ENCODE measurements at regions not wholly inside any gene's neighbourhood (a gene's known extent, or its start where the extent isn't known, plus 50 kb on each side); places are given as distances from the start of the nearest gene placed in this dataset.

- H3K4me3 ChIP-seq (replicated peaks; ENCODE audit: insufficient read depth, low read length), result no peak overlapping the region
- no peaks in the 10 kb centered on the region for H3K27me3 ChIP-seq (ENCODE audit: insufficient read depth, poor library complexity, severe bottlenecking)
- TF ChIP-seq GABPA (IDR thresholded peaks at IDR 0.05; ENCODE audit: low read depth) (no peak), SPI1 (IDR thresholded peaks at IDR 0.05; ENCODE audit: borderline replicate concordance, low read depth) (no peak)
- no peak for DNase-seq (ENCODE audit: low read depth in 1 of 2, low spot score in 1 of 2)
- no peak overlapping the region for H3K27ac ChIP-seq (replicated peaks)
Measured at GRCh38 chr7:157470017-157470322, 133.2 kb downstream of the DNAJB6 start.

DNA sequence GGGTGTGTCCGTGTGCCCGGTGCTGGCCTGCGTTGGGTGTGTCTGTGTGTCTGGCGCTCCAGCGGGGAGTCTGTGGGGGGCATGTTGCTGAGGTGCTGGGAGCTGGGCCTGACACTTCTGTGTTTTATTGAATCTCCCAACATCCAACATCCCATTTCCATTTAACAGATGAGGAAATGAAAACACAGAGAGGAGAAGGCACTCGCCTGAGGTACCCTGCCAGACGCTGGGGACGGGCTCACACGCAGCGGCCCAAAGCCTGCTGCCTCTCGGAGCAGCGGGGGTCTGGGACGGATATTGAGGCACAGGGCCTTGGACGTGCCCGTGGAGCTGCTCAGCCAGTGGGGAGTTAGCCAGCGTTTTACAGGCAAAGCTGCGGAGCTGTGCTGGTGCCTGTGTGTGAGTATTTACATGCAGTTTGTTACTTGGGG lies 133.9 kb downstream of the DNAJB6 start:
- TF ChIP-seq POLR2AphosphoS5 (IDR thresholded peaks at IDR 0.05; ENCODE audit: low read depth), result no peak
- TF ChIP-seq, protein P1, sequence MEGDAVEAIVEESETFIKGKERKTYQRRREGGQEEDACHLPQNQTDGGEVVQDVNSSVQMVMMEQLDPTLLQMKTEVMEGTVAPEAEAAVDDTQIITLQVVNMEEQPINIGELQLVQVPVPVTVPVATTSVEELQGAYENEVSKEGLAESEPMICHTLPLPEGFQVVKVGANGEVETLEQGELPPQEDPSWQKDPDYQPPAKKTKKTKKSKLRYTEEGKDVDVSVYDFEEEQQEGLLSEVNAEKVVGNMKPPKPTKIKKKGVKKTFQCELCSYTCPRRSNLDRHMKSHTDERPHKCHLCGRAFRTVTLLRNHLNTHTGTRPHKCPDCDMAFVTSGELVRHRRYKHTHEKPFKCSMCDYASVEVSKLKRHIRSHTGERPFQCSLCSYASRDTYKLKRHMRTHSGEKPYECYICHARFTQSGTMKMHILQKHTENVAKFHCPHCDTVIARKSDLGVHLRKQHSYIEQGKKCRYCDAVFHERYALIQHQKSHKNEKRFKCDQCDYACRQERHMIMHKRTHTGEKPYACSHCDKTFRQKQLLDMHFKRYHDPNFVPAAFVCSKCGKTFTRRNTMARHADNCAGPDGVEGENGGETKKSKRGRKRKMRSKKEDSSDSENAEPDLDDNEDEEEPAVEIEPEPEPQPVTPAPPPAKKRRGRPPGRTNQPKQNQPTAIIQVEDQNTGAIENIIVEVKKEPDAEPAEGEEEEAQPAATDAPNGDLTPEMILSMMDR (IDR thresholded peaks at IDR 0.05; ENCODE audit: insufficient read depth, low read length), result no peak
- TF ChIP-seq, protein P2, sequence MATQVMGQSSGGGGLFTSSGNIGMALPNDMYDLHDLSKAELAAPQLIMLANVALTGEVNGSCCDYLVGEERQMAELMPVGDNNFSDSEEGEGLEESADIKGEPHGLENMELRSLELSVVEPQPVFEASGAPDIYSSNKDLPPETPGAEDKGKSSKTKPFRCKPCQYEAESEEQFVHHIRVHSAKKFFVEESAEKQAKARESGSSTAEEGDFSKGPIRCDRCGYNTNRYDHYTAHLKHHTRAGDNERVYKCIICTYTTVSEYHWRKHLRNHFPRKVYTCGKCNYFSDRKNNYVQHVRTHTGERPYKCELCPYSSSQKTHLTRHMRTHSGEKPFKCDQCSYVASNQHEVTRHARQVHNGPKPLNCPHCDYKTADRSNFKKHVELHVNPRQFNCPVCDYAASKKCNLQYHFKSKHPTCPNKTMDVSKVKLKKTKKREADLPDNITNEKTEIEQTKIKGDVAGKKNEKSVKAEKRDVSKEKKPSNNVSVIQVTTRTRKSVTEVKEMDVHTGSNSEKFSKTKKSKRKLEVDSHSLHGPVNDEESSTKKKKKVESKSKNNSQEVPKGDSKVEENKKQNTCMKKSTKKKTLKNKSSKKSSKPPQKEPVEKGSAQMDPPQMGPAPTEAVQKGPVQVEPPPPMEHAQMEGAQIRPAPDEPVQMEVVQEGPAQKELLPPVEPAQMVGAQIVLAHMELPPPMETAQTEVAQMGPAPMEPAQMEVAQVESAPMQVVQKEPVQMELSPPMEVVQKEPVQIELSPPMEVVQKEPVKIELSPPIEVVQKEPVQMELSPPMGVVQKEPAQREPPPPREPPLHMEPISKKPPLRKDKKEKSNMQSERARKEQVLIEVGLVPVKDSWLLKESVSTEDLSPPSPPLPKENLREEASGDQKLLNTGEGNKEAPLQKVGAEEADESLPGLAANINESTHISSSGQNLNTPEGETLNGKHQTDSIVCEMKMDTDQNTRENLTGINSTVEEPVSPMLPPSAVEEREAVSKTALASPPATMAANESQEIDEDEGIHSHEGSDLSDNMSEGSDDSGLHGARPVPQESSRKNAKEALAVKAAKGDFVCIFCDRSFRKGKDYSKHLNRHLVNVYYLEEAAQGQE (IDR thresholded peaks at IDR 0.05; ENCODE audit: insufficient replicate concordance, low read depth), result no peak
- TF ChIP-seq SPI1 (IDR thresholded peaks at IDR 0.05; ENCODE audit: borderline replicate concordance, low read depth), result no peak
- no peak for TF ChIP-seq GABPA (IDR thresholded peaks at IDR 0.05; ENCODE audit: low read depth)
- Histone ChIP-seq H3K27me3 (ENCODE audit: insufficient read depth, poor library complexity, severe bottlenecking) (no peaks in the 10 kb centered on the region), H3K4me3 (replicated peaks; ENCODE audit: insufficient read depth, low read length) (no peak overlapping the region), H3K27ac (replicated peaks) (no peak overlapping the region)
- DNase-seq (ENCODE audit: low read depth in 1 of 2, low spot score in 1 of 2), result no peak

- TF ChIP-seq, protein P1 (IDR thresholded peaks at IDR 0.05; ENCODE audit: insufficient read depth, low read length), result no peak
- TF ChIP-seq SPI1 (IDR thresholded peaks at IDR 0.05; ENCODE audit: borderline replicate concordance, low read depth) (no peak), POLR2AphosphoS5 (IDR thresholded peaks at IDR 0.05; ENCODE audit: low read depth) (no peak), GABPA (IDR thresholded peaks at IDR 0.05; ENCODE audit: low read depth) (no peak)
- TF ChIP-seq, protein P2 (IDR thresholded peaks at IDR 0.05; ENCODE audit: insufficient replicate concordance, low read depth), result no peak
- no peak for DNase-seq (ENCODE audit: low read depth in 1 of 2, low spot score in 1 of 2)
- no peaks in the 10 kb centered on the region for H3K27me3 ChIP-seq (ENCODE audit: insufficient read depth, poor library complexity, severe bottlenecking)
- H3K27ac ChIP-seq (replicated peaks), result no peak overlapping the region
- H3K4me3 ChIP-seq (replicated peaks; ENCODE audit: insufficient read depth, low read length), result no peak overlapping the region
Measured at GRCh38 chr7:157471259-157472125, 134.7 kb downstream of the DNAJB6 start.

DNA sequence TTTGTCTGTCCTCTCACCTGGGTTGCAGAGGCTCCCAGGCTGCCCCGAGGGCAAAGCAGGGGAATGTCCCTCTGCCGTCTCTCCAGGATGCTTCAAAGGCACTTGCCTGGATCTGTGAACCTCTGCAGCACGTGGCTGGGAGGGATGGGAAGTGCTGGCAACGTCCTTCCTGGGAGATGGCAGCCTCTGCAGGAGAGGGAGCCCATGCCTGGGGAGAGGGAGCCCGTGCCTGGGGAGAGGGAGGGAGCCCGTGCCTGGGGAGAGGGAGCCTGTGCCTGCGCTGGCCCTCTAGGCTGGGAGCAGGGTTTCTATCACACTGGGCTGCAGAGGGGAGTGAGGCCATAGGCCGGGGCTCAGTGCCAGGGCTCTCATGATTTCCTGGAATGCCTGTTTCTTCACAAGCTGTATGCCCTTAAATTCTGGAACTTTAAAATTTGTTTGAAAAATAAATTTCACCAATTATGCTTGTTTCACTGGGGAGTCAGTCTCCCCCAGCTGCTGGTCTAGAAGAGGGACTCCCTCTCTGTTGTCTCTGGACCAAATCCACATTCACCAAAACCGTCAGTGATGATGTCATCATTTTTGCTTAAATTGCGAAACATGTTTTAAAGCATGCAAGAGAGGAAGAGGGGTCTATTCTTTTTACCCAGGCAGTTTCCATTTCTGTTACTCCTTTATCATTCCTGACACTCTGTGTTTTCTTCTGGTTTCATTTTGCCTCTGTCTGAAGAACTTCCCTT lies 135.7 kb downstream of the DNAJB6 start:
- peaks cover 4% of the 10 kb centered on the region for H3K27me3 ChIP-seq (ENCODE audit: insufficient read depth, poor library complexity, severe bottlenecking)
- H3K27ac ChIP-seq (replicated peaks), result no peak overlapping the region
- H3K4me3 ChIP-seq (replicated peaks; ENCODE audit: insufficient read depth, low read length), result no peak overlapping the region
- DNase-seq (ENCODE audit: low read depth in 1 of 2, low spot score in 1 of 2), result no peak
- TF ChIP-seq GABPA (IDR thresholded peaks at IDR 0.05; ENCODE audit: low read depth) (no peak), POLR2AphosphoS5 (IDR thresholded peaks at IDR 0.05; ENCODE audit: low read depth) (no peak), SPI1 (IDR thresholded peaks at IDR 0.05; ENCODE audit: borderline replicate concordance, low read depth) (no peak)
- TF ChIP-seq, protein P1 (IDR thresholded peaks at IDR 0.05; ENCODE audit: insufficient read depth, low read length), result no peak
- TF ChIP-seq, protein P2 (IDR thresholded peaks at IDR 0.05; ENCODE audit: insufficient replicate concordance, low read depth), result no peak

Measured in HL-60 (cell line).